HEK293 (cell line): ENCODE measurements at regions not wholly inside any gene's neighbourhood (a gene's known extent, or its start where the extent isn't known, plus 50 kb on each side); places are given as distances from the start of the nearest gene placed in this dataset.

Experiments
- CTCF ChIA-PET: fragments of 350-600 bp; formaldehyde crosslinking; extraction: SDS; loops from one replicate; lab custom pipeline; 2021; ENCODE audit warnings: antibody characterized with exemption; lab: Yijun Ruan, JAX
- POLR2A ChIA-PET: fragments of 300-600 bp; formaldehyde crosslinking; extraction: SDS; loops from one replicate; lab custom pipeline; 2020; ENCODE audit warnings: antibody characterized with exemption, inconsistent platforms; lab: Yijun Ruan, JAX
- H3K27ac ChIP-seq: fragments of 200-500 bp; sonication (Bioruptor generic); 2 replicates; pipeline ENCODE4 v1.5.1; 2014; ENCODE audit warnings: low read depth, low read length, control low read depth, inconsistent platforms; ENCODE audit errors: extremely low read depth
- H3K36me3 ChIP-seq, 2 experiments: fragments of 200-500 bp in 1 of 2; sonication (Bioruptor generic) in 1 of 2; 1 replicate in 1 of 2; 2 replicates in 1 of 2; pipeline ENCODE4 v1.5.1; 2014 to 2017; ENCODE audit warnings: inconsistent platforms in 2 of 2, low read length in 2 of 2; ENCODE audit not compliant: control insufficient read depth in 2 of 2, insufficient read depth in 1 of 2
- H3K4me1 ChIP-seq: fragments of 200-500 bp; sonication (Bioruptor generic); 2 replicates; pipeline ENCODE4 v1.5.1; 2014; ENCODE audit warnings: mild to moderate bottlenecking, low read length, inconsistent platforms; ENCODE audit not compliant: control insufficient read depth, insufficient read depth
- H3K4me3 ChIP-seq: 2 replicates; pipeline ENCODE4 v1.5.1; 2011; ENCODE audit warnings: low read depth, mild to moderate bottlenecking, control low read depth, low read length, moderate library complexity
- H3K9me3 ChIP-seq: fragments of 200-500 bp; sonication (Bioruptor generic); 2 replicates; pipeline ENCODE4 v1.5.1; 2014; ENCODE audit warnings: low read depth, low read length, inconsistent platforms; ENCODE audit not compliant: control insufficient read depth, insufficient read depth
- YY2 ChIP-seq: fragments of 450-650 bp; formaldehyde crosslinking; IDR thresholded peaks from 2 replicates; pipeline ENCODE4 v1.5.1; 2016; ENCODE audit warnings: missing biosample characterization, missing genetic modification characterization
- ZFHX2 ChIP-seq: fragments of 450-650 bp; formaldehyde crosslinking; conservative IDR thresholded peaks from 2 replicates; pipeline ENCODE4 v1.5.1; 2016; ENCODE audit warnings: missing biosample characterization, missing genetic modification characterization
- ZNF202 ChIP-seq: fragments of 450-650 bp; formaldehyde crosslinking; IDR thresholded peaks from 2 replicates; pipeline ENCODE4 v1.5.1; 2016; ENCODE audit warnings: missing biosample characterization, missing genetic modification characterization, borderline replicate concordance
- ZNF214 ChIP-seq: fragments of 450-650 bp; formaldehyde crosslinking; IDR thresholded peaks from 2 replicates; pipeline ENCODE4 v1.5.1; 2017; ENCODE audit warnings: missing biosample characterization, mild to moderate bottlenecking, missing genetic modification characterization, borderline replicate concordance
- ZNF768 ChIP-seq: fragments of 450-650 bp; formaldehyde crosslinking; IDR thresholded peaks from 2 replicates; pipeline ENCODE4 v1.5.1; 2018; ENCODE audit warnings: missing biosample characterization, mild to moderate bottlenecking, missing genetic modification characterization
- TF ChIP-seq, protein P1 (sequence below): fragments of 450-650 bp; formaldehyde crosslinking; IDR thresholded peaks from 2 replicates; pipeline ENCODE4 v1.5.1; 2016; ENCODE audit warnings: missing biosample characterization, missing genetic modification characterization
- TF ChIP-seq, protein P2 (sequence below): fragments of 450-650 bp; formaldehyde crosslinking; IDR thresholded peaks from 2 replicates; pipeline ENCODE4 v1.5.1; 2016; ENCODE audit warnings: missing biosample characterization, missing genetic modification characterization
- TF ChIP-seq, protein P3 (sequence below): fragments of 450-650 bp; formaldehyde crosslinking; IDR thresholded peaks from 2 replicates; pipeline ENCODE4 v1.5.1; 2016; ENCODE audit warnings: missing biosample characterization, missing genetic modification characterization, borderline replicate concordance
- TF ChIP-seq, protein P4 (sequence below): fragments of 450-650 bp; formaldehyde crosslinking; IDR thresholded peaks from 2 replicates; pipeline ENCODE4 v1.5.1; 2016; ENCODE audit warnings: missing biosample characterization, missing genetic modification characterization

DNA sequence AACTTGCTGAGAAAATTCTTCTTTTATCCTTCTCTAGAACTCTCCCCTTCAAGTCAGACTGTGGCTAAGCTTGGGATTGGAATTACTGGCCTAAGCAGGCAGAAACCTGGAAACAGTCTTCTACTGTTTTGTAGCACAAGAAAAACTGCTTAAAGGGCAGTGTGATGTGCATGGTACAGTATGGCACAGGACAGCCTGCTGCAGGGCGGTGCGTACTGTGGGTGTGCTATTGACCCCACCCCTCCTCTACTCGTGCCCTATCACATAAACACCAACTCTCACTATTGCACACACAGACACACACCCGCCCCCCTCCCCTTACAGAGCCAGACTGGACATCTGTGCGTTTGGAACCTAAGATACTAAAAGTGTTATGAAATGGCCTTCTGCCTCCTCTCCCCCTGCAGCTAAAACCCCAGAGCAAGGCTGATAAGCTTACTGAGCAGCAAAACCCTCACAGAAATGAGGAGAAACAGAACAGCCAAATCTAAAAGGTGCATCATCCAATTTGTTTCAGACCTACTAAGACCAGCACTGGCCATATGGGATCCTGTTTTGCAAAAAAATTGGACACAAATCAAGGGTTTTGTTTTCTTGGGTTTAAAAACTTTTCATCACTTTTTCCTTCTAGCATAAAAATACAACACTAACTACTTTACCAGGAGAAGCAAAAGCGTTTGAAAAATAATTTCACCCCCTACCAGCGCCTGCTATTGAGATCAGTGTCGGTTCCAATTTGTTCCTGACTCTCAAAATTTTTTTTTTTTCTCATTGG is 355.8 kb upstream of the LYPLAL1 start (continued):
- TF ChIP-seq, protein P1, sequence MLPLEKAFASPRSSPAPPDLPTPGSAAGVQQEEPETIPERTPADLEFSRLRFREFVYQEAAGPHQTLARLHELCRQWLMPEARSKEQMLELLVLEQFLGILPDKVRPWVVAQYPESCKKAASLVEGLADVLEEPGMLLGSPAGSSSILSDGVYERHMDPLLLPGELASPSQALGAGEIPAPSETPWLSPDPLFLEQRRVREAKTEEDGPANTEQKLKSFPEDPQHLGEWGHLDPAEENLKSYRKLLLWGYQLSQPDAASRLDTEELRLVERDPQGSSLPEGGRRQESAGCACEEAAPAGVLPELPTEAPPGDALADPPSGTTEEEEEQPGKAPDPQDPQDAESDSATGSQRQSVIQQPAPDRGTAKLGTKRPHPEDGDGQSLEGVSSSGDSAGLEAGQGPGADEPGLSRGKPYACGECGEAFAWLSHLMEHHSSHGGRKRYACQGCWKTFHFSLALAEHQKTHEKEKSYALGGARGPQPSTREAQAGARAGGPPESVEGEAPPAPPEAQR (tag by site-specific recombination) = no peak
- TF ChIP-seq, protein P2, sequence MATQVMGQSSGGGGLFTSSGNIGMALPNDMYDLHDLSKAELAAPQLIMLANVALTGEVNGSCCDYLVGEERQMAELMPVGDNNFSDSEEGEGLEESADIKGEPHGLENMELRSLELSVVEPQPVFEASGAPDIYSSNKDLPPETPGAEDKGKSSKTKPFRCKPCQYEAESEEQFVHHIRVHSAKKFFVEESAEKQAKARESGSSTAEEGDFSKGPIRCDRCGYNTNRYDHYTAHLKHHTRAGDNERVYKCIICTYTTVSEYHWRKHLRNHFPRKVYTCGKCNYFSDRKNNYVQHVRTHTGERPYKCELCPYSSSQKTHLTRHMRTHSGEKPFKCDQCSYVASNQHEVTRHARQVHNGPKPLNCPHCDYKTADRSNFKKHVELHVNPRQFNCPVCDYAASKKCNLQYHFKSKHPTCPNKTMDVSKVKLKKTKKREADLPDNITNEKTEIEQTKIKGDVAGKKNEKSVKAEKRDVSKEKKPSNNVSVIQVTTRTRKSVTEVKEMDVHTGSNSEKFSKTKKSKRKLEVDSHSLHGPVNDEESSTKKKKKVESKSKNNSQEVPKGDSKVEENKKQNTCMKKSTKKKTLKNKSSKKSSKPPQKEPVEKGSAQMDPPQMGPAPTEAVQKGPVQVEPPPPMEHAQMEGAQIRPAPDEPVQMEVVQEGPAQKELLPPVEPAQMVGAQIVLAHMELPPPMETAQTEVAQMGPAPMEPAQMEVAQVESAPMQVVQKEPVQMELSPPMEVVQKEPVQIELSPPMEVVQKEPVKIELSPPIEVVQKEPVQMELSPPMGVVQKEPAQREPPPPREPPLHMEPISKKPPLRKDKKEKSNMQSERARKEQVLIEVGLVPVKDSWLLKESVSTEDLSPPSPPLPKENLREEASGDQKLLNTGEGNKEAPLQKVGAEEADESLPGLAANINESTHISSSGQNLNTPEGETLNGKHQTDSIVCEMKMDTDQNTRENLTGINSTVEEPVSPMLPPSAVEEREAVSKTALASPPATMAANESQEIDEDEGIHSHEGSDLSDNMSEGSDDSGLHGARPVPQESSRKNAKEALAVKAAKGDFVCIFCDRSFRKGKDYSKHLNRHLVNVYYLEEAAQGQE (tag by site-specific recombination) = no peak
- TF ChIP-seq, protein P3, sequence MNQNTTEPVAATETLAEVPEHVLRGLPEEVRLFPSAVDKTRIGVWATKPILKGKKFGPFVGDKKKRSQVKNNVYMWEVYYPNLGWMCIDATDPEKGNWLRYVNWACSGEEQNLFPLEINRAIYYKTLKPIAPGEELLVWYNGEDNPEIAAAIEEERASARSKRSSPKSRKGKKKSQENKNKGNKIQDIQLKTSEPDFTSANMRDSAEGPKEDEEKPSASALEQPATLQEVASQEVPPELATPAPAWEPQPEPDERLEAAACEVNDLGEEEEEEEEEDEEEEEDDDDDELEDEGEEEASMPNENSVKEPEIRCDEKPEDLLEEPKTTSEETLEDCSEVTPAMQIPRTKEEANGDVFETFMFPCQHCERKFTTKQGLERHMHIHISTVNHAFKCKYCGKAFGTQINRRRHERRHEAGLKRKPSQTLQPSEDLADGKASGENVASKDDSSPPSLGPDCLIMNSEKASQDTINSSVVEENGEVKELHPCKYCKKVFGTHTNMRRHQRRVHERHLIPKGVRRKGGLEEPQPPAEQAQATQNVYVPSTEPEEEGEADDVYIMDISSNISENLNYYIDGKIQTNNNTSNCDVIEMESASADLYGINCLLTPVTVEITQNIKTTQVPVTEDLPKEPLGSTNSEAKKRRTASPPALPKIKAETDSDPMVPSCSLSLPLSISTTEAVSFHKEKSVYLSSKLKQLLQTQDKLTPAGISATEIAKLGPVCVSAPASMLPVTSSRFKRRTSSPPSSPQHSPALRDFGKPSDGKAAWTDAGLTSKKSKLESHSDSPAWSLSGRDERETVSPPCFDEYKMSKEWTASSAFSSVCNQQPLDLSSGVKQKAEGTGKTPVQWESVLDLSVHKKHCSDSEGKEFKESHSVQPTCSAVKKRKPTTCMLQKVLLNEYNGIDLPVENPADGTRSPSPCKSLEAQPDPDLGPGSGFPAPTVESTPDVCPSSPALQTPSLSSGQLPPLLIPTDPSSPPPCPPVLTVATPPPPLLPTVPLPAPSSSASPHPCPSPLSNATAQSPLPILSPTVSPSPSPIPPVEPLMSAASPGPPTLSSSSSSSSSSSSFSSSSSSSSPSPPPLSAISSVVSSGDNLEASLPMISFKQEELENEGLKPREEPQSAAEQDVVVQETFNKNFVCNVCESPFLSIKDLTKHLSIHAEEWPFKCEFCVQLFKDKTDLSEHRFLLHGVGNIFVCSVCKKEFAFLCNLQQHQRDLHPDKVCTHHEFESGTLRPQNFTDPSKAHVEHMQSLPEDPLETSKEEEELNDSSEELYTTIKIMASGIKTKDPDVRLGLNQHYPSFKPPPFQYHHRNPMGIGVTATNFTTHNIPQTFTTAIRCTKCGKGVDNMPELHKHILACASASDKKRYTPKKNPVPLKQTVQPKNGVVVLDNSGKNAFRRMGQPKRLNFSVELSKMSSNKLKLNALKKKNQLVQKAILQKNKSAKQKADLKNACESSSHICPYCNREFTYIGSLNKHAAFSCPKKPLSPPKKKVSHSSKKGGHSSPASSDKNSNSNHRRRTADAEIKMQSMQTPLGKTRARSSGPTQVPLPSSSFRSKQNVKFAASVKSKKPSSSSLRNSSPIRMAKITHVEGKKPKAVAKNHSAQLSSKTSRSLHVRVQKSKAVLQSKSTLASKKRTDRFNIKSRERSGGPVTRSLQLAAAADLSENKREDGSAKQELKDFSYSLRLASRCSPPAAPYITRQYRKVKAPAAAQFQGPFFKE = no peak
- TF ChIP-seq YY2 (tag by site-specific recombination) (no peak), ZNF202 (tag by site-specific recombination) (no peak), ZNF768 (tag by site-specific recombination) (no peak)
- TF ChIP-seq, protein P4, sequence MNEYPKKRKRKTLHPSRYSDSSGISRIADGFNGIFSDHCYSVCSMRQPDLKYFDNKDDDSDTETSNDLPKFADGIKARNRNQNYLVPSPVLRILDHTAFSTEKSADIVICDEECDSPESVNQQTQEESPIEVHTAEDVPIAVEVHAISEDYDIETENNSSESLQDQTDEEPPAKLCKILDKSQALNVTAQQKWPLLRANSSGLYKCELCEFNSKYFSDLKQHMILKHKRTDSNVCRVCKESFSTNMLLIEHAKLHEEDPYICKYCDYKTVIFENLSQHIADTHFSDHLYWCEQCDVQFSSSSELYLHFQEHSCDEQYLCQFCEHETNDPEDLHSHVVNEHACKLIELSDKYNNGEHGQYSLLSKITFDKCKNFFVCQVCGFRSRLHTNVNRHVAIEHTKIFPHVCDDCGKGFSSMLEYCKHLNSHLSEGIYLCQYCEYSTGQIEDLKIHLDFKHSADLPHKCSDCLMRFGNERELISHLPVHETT (tag by site-specific recombination) = no peak

DNA sequence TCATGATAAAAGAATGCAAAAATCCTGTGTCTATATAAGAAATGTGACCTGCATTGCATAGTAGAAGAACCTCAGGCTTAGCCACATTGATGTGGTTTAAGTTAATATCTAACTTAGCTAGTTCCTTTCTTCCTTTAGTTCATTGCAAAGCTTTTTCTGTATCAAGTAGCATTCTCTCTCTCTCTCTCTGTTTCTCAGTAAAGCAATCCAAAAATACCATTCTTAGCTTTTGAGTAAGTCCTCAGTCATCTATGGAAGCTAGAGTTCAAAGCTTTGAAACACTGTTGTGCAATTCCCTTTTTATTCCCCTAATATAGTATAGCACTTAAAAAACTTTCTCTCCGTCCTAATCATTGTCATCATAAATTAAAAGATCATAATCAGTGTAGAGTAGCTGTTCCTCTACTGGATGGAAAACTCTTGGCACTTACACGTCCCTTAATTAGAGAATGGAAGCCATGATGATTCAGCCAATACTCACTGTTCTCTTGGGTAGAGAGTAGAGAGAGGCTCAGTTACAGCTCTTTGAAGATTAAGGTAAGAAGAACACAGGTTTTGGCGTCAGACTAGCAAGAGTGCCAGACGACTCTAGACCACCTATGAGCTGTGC is 350.3 kb upstream of the LYPLAL1 start:
- TF ChIP-seq ZFHX2 (tag by site-specific recombination) = no peak
- no peak for TF ChIP-seq ZNF214 (tag by site-specific recombination)
- POLR2A ChIA-PET = no interaction called here
- Histone ChIP-seq H3K36me3 (no peaks in the 10 kb centered on the region), H3K9me3 (no peaks in the 10 kb centered on the region), H3K27ac (no peak overlapping the region), H3K4me1 (no peaks in the 10 kb centered on the region), H3K4me3 (no peak overlapping the region)
- CTCF ChIA-PET = no interaction called here
